ENCODE measurements at regions not wholly inside any gene's neighbourhood (a gene's known extent, or its start where the extent isn't known, plus 50 kb on each side); places are given as distances from the start of the nearest gene placed in this dataset.

- H3K4me2 ChIP-seq (ENCODE audit: low read length) = no peak overlapping the region
- no peak for DNase-seq (ENCODE audit: low spot score)
- POLR2A ChIA-PET = no interaction called here
- no peak overlapping the region for H3K27ac ChIP-seq (ENCODE audit: low read depth, low read length, poor library complexity, severe bottlenecking)
- no peak overlapping the region for H3K4me3 ChIP-seq (ENCODE audit: low read depth, low read length, poor library complexity, severe bottlenecking)
- intact Hi-C loops (cut with micrococcal nuclease; ENCODE audit: unreplicated experiment) = no loop called here
- no peaks in the 10 kb centered on the region for H4K20me1 ChIP-seq (ENCODE audit: insufficient read depth, low read length)
- CTCF ChIA-PET (ENCODE audit: unreplicated experiment) = no interaction called here
- no peak overlapping the region for H2AFZ ChIP-seq (ENCODE audit: low read length)
- no peaks in the 10 kb centered on the region for H3K79me2 ChIP-seq (ENCODE audit: insufficient read depth, low read depth, low read length)
- TF ChIP-seq CTCF (conservative IDR thresholded peaks at IDR 0.05; ENCODE audit: low read length) = no peak
- no peak for TF ChIP-seq EZH2phosphoT487 (IDR thresholded peaks at IDR 0.05; ENCODE audit: borderline replicate concordance, low read depth, low read length)
- H3K4me1 ChIP-seq (ENCODE audit: insufficient read depth, low read length, poor library complexity, severe bottlenecking) = no peaks in the 10 kb centered on the region
- no peaks in the 10 kb centered on the region for H3K36me3 ChIP-seq (ENCODE audit: insufficient read depth, low read length)
- no peaks in the 10 kb centered on the region for H3K9me3 ChIP-seq (ENCODE audit: low read length)
- no peaks in the 10 kb centered on the region for H3K9me2 ChIP-seq (ENCODE audit: insufficient read depth, low read length)
- BruUV-seq (replicated peaks) = no TSS peak
Measured at GRCh38 chr9:21679432-21679831, 123.0 kb upstream of the MTAP start.

GRCh38 chr9:21680590-21680989 is 121.8 kb upstream of the MTAP start:
- Histone ChIP-seq H2AFZ (ENCODE audit: low read length) (no peak overlapping the region), H3K79me2 (ENCODE audit: insufficient read depth, low read depth, low read length) (no peaks in the 10 kb centered on the region), H3K9me2 (ENCODE audit: insufficient read depth, low read length) (no peaks in the 10 kb centered on the region), H4K20me1 (ENCODE audit: insufficient read depth, low read length) (no peaks in the 10 kb centered on the region), H3K36me3 (ENCODE audit: insufficient read depth, low read length) (no peaks in the 10 kb centered on the region), H3K9me3 (ENCODE audit: low read length) (no peaks in the 10 kb centered on the region), H3K4me3 (ENCODE audit: low read depth, low read length, poor library complexity, severe bottlenecking) (no peak overlapping the region), H3K4me1 (ENCODE audit: insufficient read depth, low read length, poor library complexity, severe bottlenecking) (no peaks in the 10 kb centered on the region), H3K27ac (ENCODE audit: low read depth, low read length, poor library complexity, severe bottlenecking) (no peak overlapping the region), H3K4me2 (ENCODE audit: low read length) (no peak overlapping the region)
- no peak for DNase-seq (ENCODE audit: low spot score)
- ChIA-PET POLR2A (no interaction called here), CTCF (ENCODE audit: unreplicated experiment) (no interaction called here)
- no TSS peak for BruUV-seq (replicated peaks)
- intact Hi-C loops (cut with micrococcal nuclease; ENCODE audit: unreplicated experiment) = no loop called here
- TF ChIP-seq CTCF (conservative IDR thresholded peaks at IDR 0.05; ENCODE audit: low read length) (no peak), EZH2phosphoT487 (IDR thresholded peaks at IDR 0.05; ENCODE audit: borderline replicate concordance, low read depth, low read length) (no peak)

GRCh38 chr9:21681641-21682040 is 120.8 kb upstream of the MTAP start:
- no TSS peak for BruUV-seq (replicated peaks)
- H3K79me2 ChIP-seq (ENCODE audit: insufficient read depth, low read depth, low read length) = no peaks in the 10 kb centered on the region
- intact Hi-C loops (cut with micrococcal nuclease; ENCODE audit: unreplicated experiment) = no loop called here
- H3K4me2 ChIP-seq (ENCODE audit: low read length) = no peak overlapping the region
- H3K27ac ChIP-seq (ENCODE audit: low read depth, low read length, poor library complexity, severe bottlenecking) = no peak overlapping the region
- H3K36me3 ChIP-seq (ENCODE audit: insufficient read depth, low read length) = no peaks in the 10 kb centered on the region
- H3K9me3 ChIP-seq (ENCODE audit: low read length) = no peaks in the 10 kb centered on the region
- H3K4me3 ChIP-seq (ENCODE audit: low read depth, low read length, poor library complexity, severe bottlenecking) = no peak overlapping the region
- no peaks in the 10 kb centered on the region for H4K20me1 ChIP-seq (ENCODE audit: insufficient read depth, low read length)
- no peak overlapping the region for H2AFZ ChIP-seq (ENCODE audit: low read length)
- TF ChIP-seq EZH2phosphoT487 (IDR thresholded peaks at IDR 0.05; ENCODE audit: borderline replicate concordance, low read depth, low read length) (no peak), CTCF (conservative IDR thresholded peaks at IDR 0.05; ENCODE audit: low read length) (no peak)
- ChIA-PET CTCF (ENCODE audit: unreplicated experiment) (no interaction called here), POLR2A (interaction anchor here (0.6 to 0.7 kb wide), 2 partner anchors 337 to 359 kb away, joined by 3 read pairs; no protein-coding TSS in a partner anchor)
- H3K9me2 ChIP-seq (ENCODE audit: insufficient read depth, low read length) = no peaks in the 10 kb centered on the region
- H3K4me1 ChIP-seq (ENCODE audit: insufficient read depth, low read length, poor library complexity, severe bottlenecking) = no peaks in the 10 kb centered on the region
- no peak for DNase-seq (ENCODE audit: low spot score)
